GM12878 (cell line): ENCODE measurements at regions not wholly inside any gene's neighbourhood (a gene's known extent, or its start where the extent isn't known, plus 50 kb on each side); places are given as distances from the start of the nearest gene placed in this dataset.

Experiments used
- ATAC-seq: fragments of 200-7000 bp; cut with Tn5 transposase; 3 replicates; pipeline ENCODE4 v1.9.1; 2020; ENCODE audit warnings: mild to moderate bottlenecking, moderate library complexity
- BruUV-seq: library from RNA; stranded (reverse); fragments of 400-500 nt; replicated peaks from 2 replicates; lab custom pipeline; 2021; lab: Mats Ljungman, UMichigan
- CTCF ChIA-PET: fragments of 300-600 bp; sonication (Branson Sonifier 250); formaldehyde crosslinking; extraction: SDS; loops from one replicate; lab custom pipeline; 2021; ENCODE audit warnings: inconsistent platforms; lab: Yijun Ruan, JAX
- POLR2A ChIA-PET: fragments of 350-600 bp; formaldehyde crosslinking; extraction: SDS; loops from one replicate; lab custom pipeline; 2021; ENCODE audit warnings: inconsistent platforms; lab: Charles Lee
- RAD21 ChIA-PET: fragments of 300-600 bp; sonication (Branson Sonifier 250); formaldehyde crosslinking; loops from one replicate; lab custom pipeline; 2023; ENCODE audit warnings: antibody characterized with exemption; ENCODE audit not compliant: unreplicated experiment; lab: Charles Lee
- SMC1A ChIA-PET: fragments of 300-600 bp; sonication (Branson Sonifier 250); formaldehyde crosslinking; loops from one replicate; lab custom pipeline; 2023; ENCODE audit not compliant: unreplicated experiment, uncharacterized antibody; lab: Charles Lee
- DNase-seq: peaks from one replicate; pipeline ENCODE4 v3.0.0-alpha.2; 2011; ENCODE audit warnings: low read depth, low spot score
- FAIRE-seq: peaks from 3 replicates; lab custom pipeline; 2011; peaks lifted over from hg19 to GRCh38; lab: Jason Lieb, UNC
- H2AFZ ChIP-seq: 2 replicates; pipeline ENCODE4 v1.6.0; 2011; ENCODE audit warnings: low read depth, low read length, control low read depth; ENCODE audit not compliant: control insufficient read depth
- H3K27ac ChIP-seq: 2 replicates; pipeline ENCODE4 v1.5.1; 2011; ENCODE audit warnings: control low read depth; ENCODE audit not compliant: control insufficient read depth, insufficient read depth
- H3K27me3 ChIP-seq, 2 experiments: replicated peaks in 1 of 2; 2 replicates each; pipeline versions ENCODE4 v1.6.0 to v1.6.1; 2011; ENCODE audit warnings: low read length in 1 of 2; ENCODE audit not compliant: control insufficient read depth in 2 of 2, insufficient read depth in 2 of 2
- H3K36me3 ChIP-seq, 2 experiments: 2 replicates each; pipeline ENCODE4 v1.5.1; 2011; ENCODE audit warnings: low read length in 1 of 2; ENCODE audit not compliant: control insufficient read depth in 2 of 2, insufficient read depth in 2 of 2
- H3K4me1 ChIP-seq: 2 replicates; pipeline ENCODE4 v1.6.1; 2011; ENCODE audit warnings: mild to moderate bottlenecking, low read length, moderate library complexity, mixed read lengths; ENCODE audit not compliant: control insufficient read depth, insufficient read depth
- H3K4me2 ChIP-seq: 2 replicates; pipeline ENCODE4 v1.6.0; 2011; ENCODE audit warnings: control low read depth; ENCODE audit not compliant: control insufficient read depth, insufficient read depth
- H3K4me3 ChIP-seq: fragments of 200-600 bp; sonication (generic); 2 replicates; pipeline ENCODE4 v1.5.1; 2016
- H3K79me2 ChIP-seq: 2 replicates; pipeline ENCODE4 v1.6.0; 2011; ENCODE audit warnings: low read length; ENCODE audit not compliant: control insufficient read depth, insufficient read depth
- H3K9ac ChIP-seq: 2 replicates; pipeline ENCODE4 v1.8.0; 2011; ENCODE audit warnings: low read length, control low read depth, mixed read lengths; ENCODE audit not compliant: control insufficient read depth, insufficient read depth
- H3K9me3 ChIP-seq: replicated peaks from 3 replicates; pipeline ENCODE4 v1.5.1; 2011; ENCODE audit warnings: mild to moderate bottlenecking, low read length; ENCODE audit not compliant: control insufficient read depth, insufficient read depth
- H4K20me1 ChIP-seq: 2 replicates; pipeline ENCODE4 v1.6.0; 2011; ENCODE audit not compliant: control insufficient read depth, insufficient read depth
- BACH1 ChIP-seq: fragments of 450-650 bp; IDR thresholded peaks from 2 replicates; pipeline ENCODE4 v1.6.1; 2017; ENCODE audit warnings: mild to moderate bottlenecking, borderline replicate concordance
- BCLAF1 ChIP-seq: fragments of 450-650 bp; IDR thresholded peaks from 2 replicates; pipeline ENCODE4 v1.6.1; 2017; ENCODE audit warnings: antibody characterized with exemption, mild to moderate bottlenecking, moderate library complexity
- CHD2 ChIP-seq: IDR thresholded peaks from 2 replicates; pipeline ENCODE4 v1.6.1; 2011; ENCODE audit warnings: low read depth, low read length, improper control_type of control experiment, borderline replicate concordance
- EP300 ChIP-seq, 2 experiments: fragments of 150-350 bp in 1 of 2; IDR thresholded peaks; 2 replicates each; pipeline ENCODE4 v1.6.1; 2011 to 2012; ENCODE audit warnings: low read depth in 2 of 2, low read length in 2 of 2, borderline replicate concordance in 1 of 2, improper control_type of control experiment in 1 of 2, inconsistent platforms in 1 of 2; ENCODE audit not compliant: control insufficient read depth in 1 of 2
- EZH2 ChIP-seq: IDR thresholded peaks from 2 replicates; pipeline ENCODE4 v1.6.1; 2012; ENCODE audit warnings: low read depth, mild to moderate bottlenecking, control low read depth, inconsistent platforms, low read length, borderline replicate concordance; ENCODE audit not compliant: control insufficient read depth
- HDGF ChIP-seq: fragments of 450-650 bp; IDR thresholded peaks from 2 replicates; pipeline ENCODE4 v1.6.1; 2016; ENCODE audit warnings: antibody characterized with exemption
- IRF5 ChIP-seq: fragments of 450-650 bp; IDR thresholded peaks from 2 replicates; pipeline ENCODE4 v1.6.1; 2017; ENCODE audit warnings: borderline replicate concordance
- LARP7 ChIP-seq: fragments of 450-650 bp; IDR thresholded peaks from 2 replicates; pipeline ENCODE4 v1.6.1; 2017; ENCODE audit warnings: mild to moderate bottlenecking
- MEF2B ChIP-seq: fragments of 450-650 bp; IDR thresholded peaks from 2 replicates; pipeline ENCODE4 v1.6.1; 2018; ENCODE audit warnings: mild to moderate bottlenecking, moderate library complexity; ENCODE audit not compliant: partially characterized antibody, poor library complexity, severe bottlenecking
- RAD51 ChIP-seq: fragments of 450-650 bp; IDR thresholded peaks from 2 replicates; pipeline ENCODE4 v1.6.1; 2016; ENCODE audit warnings: moderate library complexity, mild to moderate bottlenecking, inconsistent platforms
- RCOR1 ChIP-seq: conservative IDR thresholded peaks from 2 replicates; pipeline ENCODE4 v1.6.1; 2012; ENCODE audit warnings: low read depth, low read length, improper control_type of control experiment
- SMAD1 ChIP-seq: fragments of 450-650 bp; IDR thresholded peaks from 2 replicates; pipeline ENCODE4 v1.6.1; 2018; ENCODE audit warnings: mild to moderate bottlenecking, low read depth; ENCODE audit not compliant: partially characterized antibody
- SP1 ChIP-seq: IDR thresholded peaks from one replicate; pipeline ENCODE4 v1.6.1; 2011; ENCODE audit warnings: low read depth, low read length
- SREBF1 ChIP-seq: IDR thresholded peaks from 2 replicates; pipeline ENCODE4 v1.6.1; 2012; ENCODE audit warnings: mild to moderate bottlenecking, low read length
- SUZ12 ChIP-seq: fragments of 200-600 bp; sonication (generic); IDR thresholded peaks from one replicate; pipeline ENCODE4 v1.6.1; 2018; ENCODE audit warnings: antibody characterized with exemption, mild to moderate bottlenecking; ENCODE audit not compliant: unreplicated experiment
- TCF12 ChIP-seq: IDR thresholded peaks from 2 replicates; pipeline ENCODE4 v1.6.1; 2011; ENCODE audit warnings: low read depth, mild to moderate bottlenecking, low read length
- YBX1 ChIP-seq: fragments of 450-650 bp; IDR thresholded peaks from 2 replicates; pipeline ENCODE4 v1.6.1; 2016; ENCODE audit warnings: antibody characterized with exemption
- YY1 ChIP-seq: IDR thresholded peaks from 2 replicates; pipeline ENCODE4 v1.6.1; 2011; ENCODE audit warnings: low read depth, mild to moderate bottlenecking, low read length
- WGBS: methylation state at CpG from one replicate; pipeline ENCODE4 v1.1.6; 2016; ENCODE audit warnings: low lambda C conversion rate; ENCODE audit not compliant: insufficient replicate concordance, insufficient coverage; ENCODE audit errors: missing lambda C conversion rate; 5-methylcytosine and 5-hydroxymethylcytosine counted together
- in situ Hi-C: fragments of 300-500 bp; cut with MboI; formaldehyde crosslinking; loops from 9 replicates; pipeline ENCODE4 v1.14.3; 2018; ENCODE audit warnings: mixed read lengths
- intact Hi-C: fragments of 100-400 bp; cut with micrococcal nuclease; formaldehyde crosslinking; loops from one replicate; pipeline ENCODE4 v1.14.2; 2022; ENCODE audit not compliant: unreplicated experiment

- FAIRE-seq (no peak), DNase-seq (no peak), ATAC-seq (no peak)
- Histone ChIP-seq H3K27me3 (no peaks in the 10 kb centered on the region), H3K4me3 (no peak overlapping the region), H3K4me2 (no peak overlapping the region), H3K36me3 (no peaks in the 10 kb centered on the region), H3K9ac (no peak overlapping the region), H4K20me1 (no peaks in the 10 kb centered on the region), H3K4me1 (no peaks in the 10 kb centered on the region), H3K9me3 (no peaks in the 10 kb centered on the region), H3K27ac (no peak overlapping the region), H2AFZ (no peak overlapping the region), H3K79me2 (no peaks in the 10 kb centered on the region)
- no peak for TF ChIP-seq CHD2
- TF ChIP-seq RAD51, result no peak
- TF ChIP-seq IRF5, result no peak
- no peak for TF ChIP-seq YBX1
- TF ChIP-seq SMAD1, result no peak
- no peak for TF ChIP-seq SUZ12
- no peak for TF ChIP-seq LARP7
- TF ChIP-seq SP1, result no peak
- no peak for TF ChIP-seq EP300 (IDR thresholded peaks at IDR 0.05; ENCODE audit: borderline replicate concordance in 1 of 2, control insufficient read depth in 1 of 2, low read depth in 2 of 2, low read length in 2 of 2)
- TF ChIP-seq SREBF1, result no peak
- TF ChIP-seq YY1, result no peak
- TF ChIP-seq HDGF, result no peak
- no peak for TF ChIP-seq BCLAF1
- TF ChIP-seq TCF12, result no peak
- no peak for TF ChIP-seq RCOR1
- no peak for TF ChIP-seq BACH1
- TF ChIP-seq EZH2, result no peak
- TF ChIP-seq MEF2B, result no peak
- CTCF ChIA-PET, result interaction anchor here (1.1 kb wide), 1 partner anchor 29 kb away, joined by 4 read pairs; no protein-coding TSS in a partner anchor
- intact Hi-C loops (no loop called here), in situ Hi-C loops (no loop called here)
- SMC1A ChIA-PET, result no interaction called here
- RAD21 ChIA-PET, result no interaction called here
- WGBS, result 31% methylated on average over 3 of the region's 3 CpGs
- POLR2A ChIA-PET, result no interaction called here
- BruUV-seq, result no TSS peak
These were observed 378.9 kb upstream of the ANO3 start for GRCh38 chr11:25953006-25953405.
